B cell (primary cell): ENCODE measurements at regions not wholly inside any gene's neighbourhood (a gene's known extent, or its start where the extent isn't known, plus 50 kb on each side); places are given as distances from the start of the nearest gene placed in this dataset.

Experiments used
- ATAC-seq: fragments of 200-7000 bp; cut with Tn5 transposase; one replicate; pipeline ENCODE4 v1.10.0; 2021; ENCODE audit warnings: low read depth, mild to moderate bottlenecking, moderate number of reproducible peaks, moderate library complexity
- CTCF ChIA-PET: fragments of 350-600 bp; sonication (Branson Sonifier 250); formaldehyde crosslinking; loops from one replicate; lab custom pipeline; 2021; ENCODE audit warnings: antibody characterized with exemption, inconsistent platforms; lab: Charles Lee
- POLR2A ChIA-PET: fragments of 350-600 bp; sonication (Branson Sonifier 250); formaldehyde crosslinking; loops from one replicate; lab custom pipeline; 2021; ENCODE audit warnings: antibody characterized with exemption; lab: Charles Lee
- DNase-seq: peaks from one replicate; pipeline ENCODE4 v3.0.0; 2013
- H2AFZ ChIP-seq: 2 replicates; pipeline ENCODE4 v1.6.1; 2012; ENCODE audit warnings: mild to moderate bottlenecking, low read depth, low read length; ENCODE audit not compliant: insufficient read depth, poor library complexity, severe bottlenecking
- H3K27ac ChIP-seq, 2 donors: 1 replicate in 1 of 2; 2 replicates in 1 of 2; pipeline ENCODE4 v1.5.1; 2012 to 2013; ENCODE audit warnings: low read length in 2 of 2, mild to moderate bottlenecking in 2 of 2, moderate library complexity in 1 of 2
- H3K27me3 ChIP-seq, 4 experiments: fragments of 200-600 bp in 1 of 4; sonication (generic) in 1 of 4; replicated peaks in 1 of 4; 1 replicate in 2 of 4; 2 replicates in 2 of 4; pipeline versions ENCODE4 v1.6.1 to v1.7.0; 2013 to 2016; ENCODE audit warnings: low read length in 3 of 4, mild to moderate bottlenecking in 2 of 4, mixed read lengths in 1 of 4, moderate library complexity in 1 of 4; ENCODE audit not compliant: insufficient read depth in 4 of 4, control insufficient read depth in 3 of 4; ENCODE audit errors: control extremely low read depth in 1 of 4
- H3K36me3 ChIP-seq, 2 experiments: replicated peaks in 1 of 2; 1 replicate in 1 of 2; 2 replicates in 1 of 2; pipeline versions ENCODE4 v1.6.1 to v1.7.1; 2013; ENCODE audit warnings: low read length in 1 of 2; ENCODE audit not compliant: insufficient read depth in 2 of 2, control insufficient read depth in 1 of 2; ENCODE audit errors: control extremely low read depth in 1 of 2, extremely low read depth in 1 of 2
- H3K4me1 ChIP-seq, 2 donors: fragments of 200-600 bp in 1 of 2; sonication (generic) in 1 of 2; 1 replicate in 1 of 2; 2 replicates in 1 of 2; pipeline versions ENCODE4 v1.5.1 to v1.6.1; 2013 to 2017; ENCODE audit warnings: low read length in 2 of 2; ENCODE audit not compliant: control insufficient read depth in 2 of 2, insufficient read depth in 2 of 2
- H3K4me2 ChIP-seq: replicated peaks from 2 replicates; pipeline ENCODE3; 2012; ENCODE audit warnings: mild to moderate bottlenecking, low read depth, low read length; ENCODE audit not compliant: poor library complexity, severe bottlenecking
- H3K4me3 ChIP-seq, 5 experiments: fragments of 200-600 bp in 1 of 5; sonication (generic) in 1 of 5; 1 replicate in 3 of 5; 2 replicates in 2 of 5; pipeline versions ENCODE4 v1.5.1 to v1.7.0; 2011 to 2016; ENCODE audit warnings: low read length in 4 of 5, mild to moderate bottlenecking in 4 of 5, low read depth in 2 of 5, control low read depth in 1 of 5, moderate library complexity in 1 of 5; ENCODE audit not compliant: insufficient read depth in 1 of 5; ENCODE audit errors: control extremely low read depth in 1 of 5, extremely low read depth in 1 of 5
- H3K79me2 ChIP-seq: fragments of 200-600 bp; sonication (generic); one replicate; pipeline ENCODE4 v1.6.0; 2016; ENCODE audit warnings: low read length; ENCODE audit not compliant: control insufficient read depth, insufficient read depth
- H3K9ac ChIP-seq: fragments of 200-600 bp; sonication (generic); 2 replicates; pipeline ENCODE4 v1.6.1; 2017; ENCODE audit warnings: mild to moderate bottlenecking, low read length, moderate library complexity
- H3K9me3 ChIP-seq, 3 donors: one replicate each; pipeline versions ENCODE4 v1.6.1 to v1.7.1; 2013; ENCODE audit warnings: low read length in 2 of 3; ENCODE audit not compliant: control insufficient read depth in 2 of 3, insufficient read depth in 1 of 3; ENCODE audit errors: control extremely low read depth in 1 of 3
- H4K20me1 ChIP-seq: 2 replicates; pipeline ENCODE4 v1.6.0; 2012; ENCODE audit warnings: mild to moderate bottlenecking, low read length; ENCODE audit not compliant: insufficient read depth, control insufficient read depth, poor library complexity, severe bottlenecking
- H3K27ac Mint-ChIP-seq: one replicate; pipeline ENCODE4 v1.8.0; 2021; ENCODE audit warnings: mixed read lengths
- H3K27me3 Mint-ChIP-seq: one replicate; pipeline ENCODE4 v1.8.0; 2021; ENCODE audit warnings: mixed read lengths
- H3K4me1 Mint-ChIP-seq: one replicate; pipeline ENCODE4 v1.8.0; 2021; ENCODE audit warnings: mixed read lengths
- H3K4me3 Mint-ChIP-seq: one replicate; pipeline ENCODE4 v1.8.0; 2021; ENCODE audit warnings: mixed read lengths
- H3K9me3 Mint-ChIP-seq: one replicate; pipeline ENCODE4 v1.8.0; 2022; ENCODE audit warnings: mixed read lengths; ENCODE audit not compliant: insufficient read depth
- CTCF ChIP-seq: fragments of 200-600 bp; IDR thresholded peaks from one replicate; pipeline ENCODE4 v1.8.0; 2022; ENCODE audit warnings: antibody characterized with exemption, mild to moderate bottlenecking
- EZH2 ChIP-seq: IDR thresholded peaks from 2 replicates; pipeline ENCODE4 v1.6.1; 2012; ENCODE audit warnings: borderline replicate concordance, low read depth, mild to moderate bottlenecking, moderate library complexity, low read length; ENCODE audit not compliant: insufficient read depth, poor library complexity, severe bottlenecking
- WGBS: methylation state at CpG from one replicate; pipeline ENCODE4 v1.1.5; 2013; ENCODE audit warnings: missing lambda C conversion rate; ENCODE audit not compliant: insufficient coverage; 5-methylcytosine and 5-hydroxymethylcytosine counted together
- intact Hi-C: fragments of 100-400 bp; cut with micrococcal nuclease; formaldehyde crosslinking; loops from one replicate; pipeline ENCODE4 v1.10.0; 2022

DNA sequence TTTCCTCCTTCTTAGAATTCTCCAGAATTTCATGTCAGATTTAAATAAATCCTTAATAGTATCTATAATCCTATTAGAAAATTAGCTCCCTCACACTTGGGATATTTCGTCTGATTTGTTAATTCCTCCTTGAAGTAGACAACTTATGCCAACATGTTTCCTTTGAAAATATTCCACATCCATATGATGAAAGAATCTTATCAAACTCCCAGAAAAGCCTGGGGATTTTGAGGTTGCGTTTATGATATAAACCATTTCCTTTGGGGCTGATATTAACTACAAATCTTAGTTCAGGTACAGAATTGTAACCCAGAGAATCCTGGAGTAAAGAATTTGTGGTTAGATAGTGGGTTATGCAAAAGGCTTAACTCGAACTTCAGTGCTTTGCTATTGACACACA, 2373.8 kb upstream of the ACO1 start:
- ChIA-PET POLR2A (no interaction called here), CTCF (no interaction called here)
- H3K36me3 ChIP-seq, result no peaks in the 10 kb centered on the region
- H3K4me2 ChIP-seq, result no peak overlapping the region
- TF ChIP-seq CTCF (no peak), EZH2 (no peak)
- DNase-seq (no peak), ATAC-seq (no peak)
- no peaks in the 10 kb centered on the region for H3K9me3 Mint-ChIP-seq
- no peaks in the 10 kb centered on the region for H4K20me1 ChIP-seq
- no CpG with 5 or more reads among the region's 3 CpGs for WGBS
- H3K4me3 ChIP-seq, result no peak overlapping the region
- H3K27ac ChIP-seq, result no peak overlapping the region
- H3K27ac Mint-ChIP-seq, result no peak overlapping the region
- no peak overlapping the region for H3K9ac ChIP-seq
- H3K4me1 ChIP-seq, result no peaks in the 10 kb centered on the region
- no peak overlapping the region for H2AFZ ChIP-seq
- no peaks in the 10 kb centered on the region for H3K9me3 ChIP-seq
- intact Hi-C loops, result no loop called here
- H3K27me3 Mint-ChIP-seq, result no peaks in the 10 kb centered on the region
- no peak overlapping the region for H3K4me3 Mint-ChIP-seq
- H3K4me1 Mint-ChIP-seq, result no peaks in the 10 kb centered on the region
- no peaks in the 10 kb centered on the region for H3K27me3 ChIP-seq
- no peaks in the 10 kb centered on the region for H3K79me2 ChIP-seq

- H3K9me3 Mint-ChIP-seq, result no peaks in the 10 kb centered on the region
Observed at GRCh38 chr9:30012622-30013021, 2371.8 kb upstream of the ACO1 start.

More at GRCh38 chr9:30012622-30013021, 2371.8 kb upstream of the ACO1 start:
- ChIA-PET CTCF (no interaction called here), POLR2A (no interaction called here)
- no peak overlapping the region for H3K9ac ChIP-seq
- no peak overlapping the region for H3K4me2 ChIP-seq
- H3K27ac ChIP-seq, result no peak overlapping the region
- H4K20me1 ChIP-seq, result no peaks in the 10 kb centered on the region
- no peaks in the 10 kb centered on the region for H3K36me3 ChIP-seq
- ATAC-seq (no peak), DNase-seq (no peak)
- H2AFZ ChIP-seq, result no peak overlapping the region
- H3K9me3 ChIP-seq, result no peaks in the 10 kb centered on the region
- no peaks in the 10 kb centered on the region for H3K27me3 ChIP-seq
- H3K4me1 ChIP-seq, result no peaks in the 10 kb centered on the region
- intact Hi-C loops, result no loop called here
- Mint-ChIP-seq H3K4me3 (no peak overlapping the region), H3K27ac (no peak overlapping the region), H3K4me1 (no peaks in the 10 kb centered on the region), H3K27me3 (no peaks in the 10 kb centered on the region)
- TF ChIP-seq CTCF, result no peak
- no peak for TF ChIP-seq EZH2
- H3K4me3 ChIP-seq, result no peak overlapping the region
- no peaks in the 10 kb centered on the region for H3K79me2 ChIP-seq
